GM19463 (cell line): ENCODE measurements at regions not wholly inside any gene's neighbourhood (a gene's known extent, or its start where the extent isn't known, plus 50 kb on each side); places are given as distances from the start of the nearest gene placed in this dataset.
"Not testable (repeated sequence)": the region's sequence is repeated elsewhere in the genome, so short reads cannot be mapped to it uniquely, and the experiment has no call there.

Experiments
- ATAC-seq: cut with Tn5 transposase; IDR thresholded peaks from one replicate; pipeline ENCODE4 v1.9.1; 2021; ENCODE audit warnings: mild to moderate bottlenecking, moderate library complexity; ENCODE audit not compliant: unreplicated experiment

DNA sequence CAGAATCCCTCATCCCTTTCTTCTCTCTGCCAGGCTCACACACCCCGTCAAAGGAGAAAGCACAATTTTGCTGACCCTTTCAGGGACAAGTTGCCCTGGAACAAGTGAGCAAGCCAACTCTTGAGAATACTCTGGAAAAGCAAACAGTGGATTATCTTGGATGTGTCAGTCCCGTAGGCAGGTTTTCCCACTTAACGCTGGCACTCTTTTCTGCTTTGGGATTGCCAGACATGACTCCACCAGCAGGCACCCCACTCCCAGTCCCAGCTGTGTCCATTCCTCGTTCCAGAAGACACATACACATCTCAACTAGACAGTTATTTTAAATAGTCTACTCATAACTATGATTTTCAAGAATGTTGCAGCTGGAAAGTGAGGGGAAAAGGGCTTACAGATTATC, 145.5 kb upstream of the CDKN3 start:
- ATAC-seq, result no peak

DNA sequence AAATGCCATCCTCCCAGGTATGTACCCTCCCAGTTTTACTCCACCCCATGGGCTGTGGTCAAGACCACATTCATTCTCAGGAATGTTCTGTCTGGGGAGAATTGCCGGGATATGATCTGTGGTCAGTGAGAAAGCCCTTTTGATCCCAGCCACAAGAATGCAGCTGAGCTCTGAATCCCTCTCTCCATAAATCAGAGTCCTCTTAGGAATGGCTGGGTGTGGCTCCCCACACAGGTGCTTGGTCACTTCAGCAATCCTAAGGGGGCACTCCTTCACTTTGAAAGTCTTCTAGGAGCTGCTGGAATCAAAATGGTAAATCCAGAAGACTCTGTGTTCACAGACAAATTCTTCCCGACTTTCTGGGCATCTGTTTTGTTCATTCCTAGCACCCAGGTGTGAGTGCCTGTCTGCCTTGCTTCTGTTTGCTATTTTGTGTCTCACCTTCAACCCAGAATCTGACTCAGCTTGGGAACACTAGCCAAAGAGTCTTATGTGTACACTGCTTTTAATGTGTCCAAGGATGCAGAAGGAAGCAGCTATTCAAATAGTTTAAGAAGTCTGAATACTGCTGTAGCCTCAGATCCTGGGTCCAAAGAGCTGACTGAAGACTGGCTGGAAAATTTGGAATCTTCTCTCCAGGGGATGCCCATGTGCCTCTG, 144.6 kb upstream of the CDKN3 start:
- ATAC-seq, result no peak

DNA sequence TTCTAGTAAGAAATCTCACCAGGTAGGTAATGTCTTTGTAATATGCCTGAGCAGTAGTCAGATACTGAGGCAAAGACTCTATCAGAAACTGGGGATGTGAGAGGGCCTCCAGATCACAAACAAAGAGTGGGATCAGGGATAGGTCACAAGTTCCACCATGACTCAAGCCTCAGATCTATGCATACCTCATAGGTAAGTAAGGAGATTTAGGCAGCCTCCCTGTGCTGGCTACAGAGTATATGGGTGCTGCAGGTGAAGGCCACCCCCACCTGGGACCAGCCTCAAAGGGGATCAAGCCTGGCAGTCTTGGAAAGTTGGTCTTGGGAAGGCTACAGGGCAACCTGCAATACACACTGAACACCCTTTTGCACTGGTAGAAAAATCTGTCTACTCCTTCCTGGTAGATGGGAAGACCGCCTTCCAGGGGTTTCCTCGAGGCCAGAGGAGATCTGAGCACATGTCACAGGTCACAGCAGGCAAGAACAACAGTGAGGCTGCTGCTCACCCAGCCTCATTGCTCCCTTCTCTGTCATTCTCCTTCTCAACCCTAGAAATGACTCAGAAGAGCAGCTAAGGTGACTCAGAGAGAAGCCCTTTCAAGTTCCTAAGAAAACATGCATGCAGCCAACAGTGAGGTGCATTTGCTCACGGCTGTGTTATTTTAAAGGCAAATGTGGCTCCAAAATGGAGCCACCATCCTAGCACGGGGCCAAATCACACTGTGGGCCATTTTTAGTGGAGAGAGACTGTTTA, 143.4 kb upstream of the CDKN3 start:
- ATAC-seq, result peak; percentile 81

DNA sequence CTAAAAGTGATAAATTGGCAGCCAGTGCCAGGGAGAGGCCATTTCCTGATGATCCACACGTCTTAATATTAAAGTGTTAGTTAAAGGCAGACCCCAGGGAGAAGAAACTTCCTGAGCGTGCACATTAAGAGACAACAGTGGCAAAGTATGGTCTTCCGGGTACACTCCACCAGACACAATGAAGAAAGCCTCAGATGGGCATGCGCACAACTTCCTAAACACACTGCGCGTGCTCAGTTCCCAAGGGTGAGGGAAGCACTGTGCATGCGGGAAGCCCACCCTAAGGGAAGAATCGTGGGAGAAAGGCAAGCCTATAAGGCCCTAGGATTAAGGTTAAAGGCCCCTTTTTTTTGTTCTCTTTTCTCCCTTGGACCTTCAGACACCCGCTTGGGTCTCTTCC, 140.7 kb upstream of the CDKN3 start:
- no peak for ATAC-seq

DNA sequence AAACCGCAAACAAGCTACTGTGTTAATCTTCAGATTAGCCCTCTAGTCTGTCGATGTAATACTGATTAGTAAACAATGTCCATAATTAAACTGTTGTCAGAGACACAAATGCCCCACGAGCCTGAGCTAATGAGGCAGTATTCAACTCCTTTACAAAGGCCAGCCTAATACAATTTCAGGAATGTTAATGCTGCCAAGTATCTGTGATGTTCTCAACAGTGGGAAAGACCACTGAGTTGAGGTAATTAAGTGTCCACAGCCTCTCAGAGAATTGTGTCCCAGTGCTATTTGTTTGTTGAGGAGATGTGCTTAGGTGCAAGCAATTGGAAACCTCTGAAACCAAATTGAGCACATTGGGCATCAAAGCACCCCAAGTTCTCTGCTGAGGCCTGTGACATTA, 139.4 kb upstream of the CDKN3 start:
- no peak for ATAC-seq

DNA sequence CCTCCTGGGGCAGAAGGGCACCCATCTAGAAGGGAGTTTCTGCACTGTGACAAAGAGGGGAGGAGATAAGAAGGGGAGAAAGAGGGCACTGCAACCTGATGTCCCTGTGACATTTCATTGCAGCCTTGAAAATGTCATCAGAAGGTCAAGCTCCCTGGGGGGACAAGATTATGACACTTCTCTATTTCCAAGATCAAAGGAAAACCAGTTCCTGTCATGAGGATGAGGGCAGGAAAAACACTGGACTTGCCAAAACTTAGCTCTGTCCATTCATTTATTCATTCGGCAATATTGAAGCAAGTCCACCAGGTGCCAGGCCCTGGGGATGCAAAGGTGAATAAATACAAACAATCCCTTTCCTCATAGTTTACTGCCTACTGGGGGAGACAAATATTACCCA, 138.4 kb upstream of the CDKN3 start:
- ATAC-seq, result no peak

DNA sequence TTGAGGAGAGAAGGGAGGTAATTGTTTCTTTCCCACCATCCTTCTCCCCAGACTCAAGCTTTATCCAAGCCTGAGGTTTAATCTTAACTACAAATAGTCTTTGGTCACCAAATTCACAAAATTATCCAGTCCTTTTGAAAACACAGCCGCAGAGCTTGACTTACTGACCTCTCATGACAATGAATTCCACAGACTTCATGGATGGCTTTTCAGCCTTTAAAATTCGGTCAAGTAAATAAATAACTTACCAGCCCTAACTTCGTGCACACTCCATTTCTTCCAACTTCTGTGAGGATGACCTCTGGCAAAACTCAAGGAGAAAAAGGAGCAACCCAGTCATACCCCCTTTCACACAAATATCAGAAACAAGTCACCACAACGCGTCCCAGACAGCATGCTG, 137.0 kb upstream of the CDKN3 start:
- ATAC-seq, result no peak

DNA sequence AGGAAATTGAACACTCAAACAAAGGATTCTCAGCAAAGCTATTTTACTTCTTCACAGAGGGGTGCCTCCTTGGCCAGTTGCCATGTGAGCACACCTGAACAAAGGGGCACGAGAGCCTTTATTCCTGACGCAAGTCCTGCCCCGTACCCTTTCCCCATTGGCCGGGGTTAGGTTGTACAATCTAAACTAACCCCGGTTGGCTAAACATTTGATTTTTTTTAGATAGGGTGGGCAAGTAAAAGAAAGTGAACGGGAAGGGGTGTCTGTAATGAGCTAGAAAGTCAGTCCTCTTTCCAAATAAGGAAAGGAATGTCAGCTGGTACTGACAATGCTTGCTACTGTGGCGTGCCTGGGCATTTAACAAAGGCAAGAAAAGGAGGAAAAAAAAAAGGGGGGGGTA, 135.5 kb upstream of the CDKN3 start:
- ATAC-seq, result no peak

DNA sequence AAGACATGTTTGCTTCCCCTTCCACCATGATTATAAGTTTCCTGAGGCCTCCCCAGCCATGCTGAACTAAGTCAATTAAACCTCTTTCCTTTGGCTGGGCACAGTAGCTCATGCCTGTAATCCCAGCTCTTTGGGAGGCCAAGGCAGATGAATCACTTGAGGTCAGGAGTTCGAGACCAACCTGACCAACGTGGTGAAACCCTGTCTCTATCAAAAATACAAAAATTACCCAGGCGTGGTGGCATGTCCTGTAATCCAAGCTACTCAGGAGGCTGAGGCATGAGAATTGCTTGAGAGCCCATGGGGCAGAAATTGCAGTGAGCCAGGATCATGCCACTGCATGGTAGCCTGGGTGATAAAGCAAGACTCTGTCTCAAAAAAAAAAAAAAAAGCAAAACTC, 130.2 kb upstream of the CDKN3 start:
- not testable (repeated sequence) for ATAC-seq

DNA sequence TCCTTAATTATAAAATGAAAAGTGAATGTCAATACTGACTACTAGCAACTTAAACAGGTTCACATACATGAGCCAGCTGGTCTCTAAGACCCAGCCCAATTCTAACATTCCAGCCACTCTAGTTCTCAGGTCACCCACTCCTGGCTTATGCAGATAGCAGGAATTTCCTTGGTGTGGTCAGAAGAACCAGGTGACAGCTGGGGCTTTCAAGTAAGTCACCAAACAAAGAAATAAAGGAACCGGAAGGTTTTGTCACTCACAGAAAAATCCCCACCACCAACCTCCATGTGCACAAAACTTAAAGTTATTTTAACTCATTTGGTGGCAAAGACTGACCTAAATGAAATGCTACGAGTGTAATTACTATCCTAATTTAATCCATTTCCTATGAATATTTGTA, 129.6 kb upstream of the CDKN3 start:
- peak; percentile 86 for ATAC-seq

DNA sequence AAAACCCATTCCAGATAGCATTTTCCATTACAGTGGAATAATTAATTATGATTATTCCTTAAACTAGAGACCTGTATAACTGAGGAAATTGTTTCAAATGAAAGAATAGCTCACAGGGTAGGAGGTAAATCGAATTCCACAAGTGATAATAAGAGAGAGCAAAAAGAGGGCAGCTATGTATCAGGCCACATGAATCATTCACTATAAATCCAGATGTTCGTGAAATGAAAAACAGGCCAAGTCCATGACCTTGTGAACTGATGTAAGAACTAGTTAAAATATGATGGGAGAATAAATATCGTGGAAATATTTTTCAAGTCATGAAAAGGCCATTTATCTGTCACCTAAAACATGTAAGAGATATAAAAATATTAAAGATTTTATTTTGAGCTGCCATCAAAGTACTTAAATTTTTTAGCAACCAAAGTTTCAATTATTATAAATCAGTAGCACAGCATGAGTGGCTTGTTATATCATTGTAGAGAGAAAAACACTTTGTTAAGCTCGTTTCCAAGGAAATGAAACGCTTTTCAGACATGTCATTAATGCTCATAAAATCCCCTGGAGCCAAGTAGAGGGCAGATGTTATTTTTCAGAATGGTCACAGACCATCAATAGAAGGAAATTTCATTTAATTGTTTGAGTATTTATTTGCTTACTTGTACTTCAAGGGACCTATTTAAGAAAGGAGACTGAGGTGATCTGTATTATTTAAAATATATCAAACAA, 120.6 kb upstream of the CDKN3 start:
- no peak for ATAC-seq

DNA sequence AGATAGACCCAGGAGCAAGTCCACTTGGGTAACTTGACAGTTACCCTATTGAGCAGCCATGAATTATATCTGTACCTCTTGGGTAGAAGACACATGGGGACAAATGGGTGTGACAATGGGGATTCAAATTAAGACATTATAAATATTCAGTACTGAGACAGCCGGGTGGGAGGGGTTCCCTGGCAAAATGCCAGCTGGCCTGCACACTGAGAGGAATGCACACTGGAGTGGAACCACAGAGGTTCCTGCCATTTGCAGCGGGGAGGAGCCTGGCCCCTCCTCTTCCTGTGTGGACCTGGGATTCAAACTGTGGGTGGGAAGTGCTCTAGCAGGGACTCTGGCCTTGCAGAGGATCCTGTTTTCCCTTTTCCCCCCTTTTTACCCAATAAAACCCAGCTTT, 118.7 kb upstream of the CDKN3 start:
- no peak for ATAC-seq

DNA sequence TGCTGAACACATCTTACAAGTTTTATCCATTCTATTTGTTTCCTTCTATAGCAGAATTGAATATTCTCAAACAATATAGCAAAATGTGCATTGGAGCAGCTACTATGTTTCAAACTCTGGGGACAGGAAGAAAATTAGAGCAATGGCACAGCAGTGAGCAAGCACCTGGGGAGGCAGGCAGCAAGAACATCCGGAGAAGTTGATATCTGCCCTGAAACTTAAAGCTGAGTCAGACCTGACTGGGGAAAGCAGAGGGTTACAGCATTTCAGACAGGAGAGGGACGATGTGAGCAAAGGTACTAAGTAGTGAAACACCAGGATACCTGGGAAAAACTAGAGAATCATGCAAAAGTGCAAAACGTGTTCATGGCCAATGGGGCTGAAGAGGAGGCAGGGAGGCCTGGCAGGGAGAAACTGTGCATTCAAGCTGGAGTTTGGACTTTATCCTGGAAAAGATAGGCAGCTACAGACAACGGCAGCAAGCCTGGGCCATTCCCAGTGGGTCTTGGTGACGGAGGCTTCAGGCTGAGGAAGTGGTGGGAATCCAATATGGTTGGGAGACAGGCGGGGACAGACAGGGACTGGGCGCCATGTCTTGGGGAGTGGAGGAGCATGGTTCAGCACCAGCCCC, 118.0 kb upstream of the CDKN3 start:
- no peak for ATAC-seq

DNA sequence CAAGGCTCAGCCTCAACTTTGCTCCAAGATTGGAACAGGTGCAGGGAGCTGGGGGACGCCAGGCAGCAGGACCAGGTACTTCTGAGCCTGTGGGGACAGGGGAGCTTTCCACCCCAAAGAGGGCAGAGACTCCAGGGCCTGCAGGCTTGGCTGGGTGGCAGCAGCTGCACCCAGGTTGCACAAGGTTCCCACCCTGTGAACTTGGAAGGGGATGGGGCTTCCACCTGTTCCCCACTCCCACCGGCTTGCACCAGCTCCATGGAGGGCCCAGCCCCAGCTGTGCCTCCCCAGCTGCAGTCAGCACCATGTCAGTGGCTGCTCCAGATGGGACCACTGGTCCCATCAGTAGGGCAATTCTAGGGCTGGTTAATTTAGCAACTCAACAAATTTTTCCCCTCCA, 114.0 kb upstream of the CDKN3 start:
- ATAC-seq, result no peak

DNA sequence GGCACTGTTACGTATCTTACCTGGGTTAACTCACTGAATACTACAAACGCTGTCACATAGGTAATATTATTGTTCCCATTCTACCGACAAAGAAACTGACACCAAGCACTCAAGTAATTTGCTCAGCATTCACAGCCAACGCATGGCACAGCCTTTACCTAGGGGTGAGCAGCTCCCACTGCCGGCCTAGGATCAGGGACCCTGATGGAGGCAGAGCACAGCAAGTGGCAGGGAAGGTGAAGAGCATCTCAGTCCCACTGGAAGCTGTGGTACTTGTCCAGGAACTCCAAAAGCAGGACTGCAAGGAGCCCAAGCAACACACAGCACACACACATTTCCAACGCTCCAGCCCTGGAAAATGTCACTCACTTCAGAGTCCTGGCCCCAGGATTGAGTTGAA, 111.8 kb upstream of the CDKN3 start:
- no peak for ATAC-seq

DNA sequence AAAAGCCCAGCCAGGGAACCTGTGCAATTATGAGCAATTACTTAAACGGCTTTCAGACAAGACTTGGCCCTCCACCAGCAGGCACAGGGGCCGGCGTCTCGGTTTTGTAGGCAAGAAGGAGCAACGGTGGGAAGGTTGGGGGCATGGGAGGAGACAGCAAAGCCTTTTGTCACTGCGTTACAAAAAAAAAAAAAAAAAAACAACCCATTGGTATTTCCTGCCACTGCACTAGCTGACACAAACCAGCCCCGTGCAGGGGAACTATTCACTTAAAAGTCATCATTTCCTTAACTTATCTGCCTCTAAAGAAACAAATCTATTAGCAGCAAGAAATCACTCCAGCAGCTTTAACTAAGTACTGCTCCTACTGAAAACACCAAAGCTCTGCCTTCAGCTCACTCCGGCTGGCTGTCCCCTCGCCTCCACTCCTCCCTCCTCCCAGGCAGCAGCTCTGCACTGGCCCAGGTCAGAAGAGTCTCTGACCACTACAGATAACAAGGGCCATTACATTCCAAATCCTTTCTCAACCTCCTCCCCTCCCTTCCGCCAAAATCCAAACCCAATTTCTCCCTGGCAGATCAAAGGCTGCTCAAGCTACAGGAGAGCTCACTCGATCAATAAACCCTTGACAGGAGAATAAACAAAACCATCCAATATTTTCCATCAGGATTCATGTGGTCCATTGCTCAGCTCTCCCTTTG, 105.2 kb upstream of the CDKN3 start:
- no peak for ATAC-seq

DNA sequence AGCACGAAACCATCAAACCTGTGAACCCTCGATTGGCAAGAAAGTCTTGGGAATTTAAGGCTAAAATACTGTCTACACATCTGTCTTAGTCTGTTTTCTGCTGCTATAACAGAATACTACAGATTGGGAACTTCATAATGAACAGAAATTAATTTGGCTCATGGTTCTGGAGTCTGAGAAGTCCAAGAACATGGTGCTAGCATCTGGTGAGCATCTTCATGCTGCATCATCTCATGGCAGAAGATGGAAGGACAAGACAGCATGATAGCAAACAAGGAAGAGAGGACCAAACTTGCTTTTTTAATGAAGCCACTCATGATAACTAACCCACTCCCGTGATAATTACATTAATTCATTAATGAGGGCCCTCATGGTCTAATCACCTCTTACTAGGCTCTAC, 102.0 kb upstream of the CDKN3 start:
- ATAC-seq, result no peak

DNA sequence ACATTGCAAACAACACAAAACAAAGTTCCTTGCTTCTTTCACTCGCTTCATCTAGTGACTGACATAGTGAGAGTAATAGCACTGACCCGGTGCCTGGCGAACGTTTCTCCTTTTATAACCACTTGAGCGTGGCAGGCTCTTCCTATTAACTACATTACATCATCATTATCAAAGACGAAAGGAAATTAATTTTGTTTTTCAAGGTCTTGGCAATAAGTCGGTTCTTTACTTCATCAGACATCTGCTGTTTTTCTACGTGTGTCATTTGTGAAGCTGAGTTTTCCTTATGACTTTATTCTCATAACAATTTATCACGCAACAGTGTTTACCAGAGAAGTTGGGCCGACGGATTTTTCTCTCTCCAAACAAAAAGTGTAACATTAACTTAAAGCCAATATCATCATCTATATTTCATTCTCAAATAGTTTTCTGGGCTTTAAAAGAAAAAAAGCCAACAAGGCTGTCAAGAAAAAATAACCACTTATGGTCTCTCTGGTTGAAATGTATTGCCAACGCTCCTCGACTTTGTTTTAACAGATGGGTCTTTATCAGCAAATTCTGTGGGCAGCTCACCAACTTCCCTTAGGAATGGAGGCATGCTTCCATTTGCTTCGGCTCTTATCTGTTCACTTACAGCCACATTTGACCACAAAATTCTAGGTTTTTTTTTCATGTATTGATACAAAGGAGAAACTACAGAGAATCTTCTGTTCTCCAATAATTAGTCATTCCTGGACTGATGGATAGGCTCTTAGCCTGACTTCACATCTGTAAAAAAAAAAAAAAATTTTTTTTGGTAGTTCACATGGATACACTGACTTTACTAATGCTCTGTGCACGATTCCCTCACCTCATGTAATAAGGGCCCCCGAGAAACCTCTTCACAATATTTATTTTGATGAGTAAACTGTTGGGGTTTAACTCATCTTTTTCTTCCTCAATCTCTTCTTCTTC, 97.1 kb upstream of the CDKN3 start:
- no peak for ATAC-seq

DNA sequence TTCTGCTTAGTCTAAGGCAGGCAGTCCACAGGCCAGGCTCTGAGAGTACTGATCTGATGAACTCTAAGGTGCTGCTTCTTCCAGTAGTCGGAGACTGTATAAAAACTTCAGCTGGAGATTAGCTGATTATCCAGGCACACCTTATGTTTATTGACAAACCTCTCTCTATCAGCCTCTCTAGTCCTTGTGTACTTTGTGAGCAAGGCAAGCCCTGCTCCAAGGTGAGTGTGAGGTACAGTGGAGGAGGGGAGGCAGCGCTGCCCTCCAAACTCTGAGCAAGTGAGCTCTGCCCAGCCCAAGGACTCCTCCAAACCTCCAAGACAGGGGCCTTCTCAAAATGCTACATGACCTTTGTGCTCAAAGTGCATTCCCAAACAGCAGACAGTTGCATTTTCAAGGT, 95.9 kb upstream of the CDKN3 start:
- no peak for ATAC-seq

DNA sequence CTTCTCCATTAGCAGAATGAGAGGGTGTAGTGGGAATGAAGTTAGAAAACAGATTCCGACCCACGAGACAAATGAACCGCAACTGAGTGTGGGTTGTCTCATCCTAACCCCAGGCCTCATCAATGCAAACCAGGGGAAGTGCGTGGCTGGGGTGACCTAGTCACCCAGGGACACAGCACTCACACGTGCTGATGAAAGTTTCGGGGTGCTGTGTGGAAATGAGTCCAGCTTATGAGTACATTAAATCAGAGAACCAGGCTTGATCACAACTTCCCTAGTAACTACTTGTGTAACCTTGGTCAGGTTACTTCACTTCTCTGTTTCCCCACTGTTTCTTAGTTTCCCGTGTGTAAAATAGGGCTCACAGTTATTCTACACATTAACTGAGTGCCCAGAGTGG, 95.4 kb upstream of the CDKN3 start:
- ATAC-seq, result no peak
